Omental fat pad (tissue), 3 donors: ENCODE measurements at regions not wholly inside any gene's neighbourhood (a gene's known extent, or its start where the extent isn't known, plus 50 kb on each side); places are given as distances from the start of the nearest gene placed in this dataset.
A peak's percentile ranks its signal among the peaks of the same experiment; 100 is the strongest.

Source experiments
- ATAC-seq: fragments of 150-250 bp; one replicate; pipeline ENCODE4 v1.9.1; 2016; ENCODE audit warnings: mild to moderate bottlenecking, moderate library complexity; ENCODE audit not compliant: low FRiP score
- DNase-seq: peaks from one replicate; pipeline ENCODE4 v3.0.0-alpha.2; 2019; ENCODE audit warnings: low spot score
- TF ChIP-seq, protein P1 (sequence below), 3 donors: fragments of 450-650 bp; IDR thresholded peaks; one replicate each; pipeline ENCODE4 v1.5.1; 2016 to 2017; ENCODE audit warnings: antibody characterized with exemption in 3 of 3, mild to moderate bottlenecking in 3 of 3, moderate library complexity in 2 of 3

GRCh38 chr13:47326061-47326460 is 429.2 kb upstream of the HTR2A start:
- ATAC-seq (no peak), DNase-seq (no peak)
- TF ChIP-seq, protein P1, sequence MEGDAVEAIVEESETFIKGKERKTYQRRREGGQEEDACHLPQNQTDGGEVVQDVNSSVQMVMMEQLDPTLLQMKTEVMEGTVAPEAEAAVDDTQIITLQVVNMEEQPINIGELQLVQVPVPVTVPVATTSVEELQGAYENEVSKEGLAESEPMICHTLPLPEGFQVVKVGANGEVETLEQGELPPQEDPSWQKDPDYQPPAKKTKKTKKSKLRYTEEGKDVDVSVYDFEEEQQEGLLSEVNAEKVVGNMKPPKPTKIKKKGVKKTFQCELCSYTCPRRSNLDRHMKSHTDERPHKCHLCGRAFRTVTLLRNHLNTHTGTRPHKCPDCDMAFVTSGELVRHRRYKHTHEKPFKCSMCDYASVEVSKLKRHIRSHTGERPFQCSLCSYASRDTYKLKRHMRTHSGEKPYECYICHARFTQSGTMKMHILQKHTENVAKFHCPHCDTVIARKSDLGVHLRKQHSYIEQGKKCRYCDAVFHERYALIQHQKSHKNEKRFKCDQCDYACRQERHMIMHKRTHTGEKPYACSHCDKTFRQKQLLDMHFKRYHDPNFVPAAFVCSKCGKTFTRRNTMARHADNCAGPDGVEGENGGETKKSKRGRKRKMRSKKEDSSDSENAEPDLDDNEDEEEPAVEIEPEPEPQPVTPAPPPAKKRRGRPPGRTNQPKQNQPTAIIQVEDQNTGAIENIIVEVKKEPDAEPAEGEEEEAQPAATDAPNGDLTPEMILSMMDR (IDR thresholded peaks at IDR 0.05) = no peak

- TF ChIP-seq, protein P1 (IDR thresholded peaks at IDR 0.05) = no peak
- ATAC-seq (no peak), DNase-seq (no peak)
These were observed 420.5 kb upstream of the HTR2A start for GRCh38 chr13:47317356-47317755.

GRCh38 chr13:47310401-47310800 is 413.5 kb upstream of the HTR2A start:
- ATAC-seq (no peak), DNase-seq (no peak)
- TF ChIP-seq, protein P1 (IDR thresholded peaks at IDR 0.05) = no peak

- TF ChIP-seq, protein P1 (IDR thresholded peaks at IDR 0.05) = no peak
- ATAC-seq (no peak), DNase-seq (no peak)
These were observed 410.1 kb upstream of the HTR2A start for GRCh38 chr13:47306991-47307390.

DNA sequence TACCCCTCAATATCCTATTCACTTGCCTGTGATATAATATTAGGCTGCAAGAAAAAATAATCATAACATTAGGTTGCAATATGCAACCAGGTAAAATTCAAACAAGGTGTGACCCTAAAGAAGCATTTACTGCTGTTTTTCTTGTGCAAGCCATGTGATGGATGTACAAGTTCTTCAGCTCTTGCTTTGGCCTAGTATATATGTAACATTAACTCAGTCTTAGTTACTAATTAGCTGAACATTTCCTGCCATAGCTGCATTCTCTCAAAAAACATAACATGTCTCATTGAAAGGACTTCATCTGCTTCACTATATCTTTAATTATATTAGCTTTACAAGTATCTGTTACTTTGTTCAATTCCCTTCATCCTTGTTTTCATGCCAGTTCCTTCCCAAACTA is 406.8 kb upstream of the HTR2A start:
- ATAC-seq (no peak), DNase-seq (no peak)
- TF ChIP-seq, protein P1 (IDR thresholded peaks at IDR 0.05) = no peak

DNA sequence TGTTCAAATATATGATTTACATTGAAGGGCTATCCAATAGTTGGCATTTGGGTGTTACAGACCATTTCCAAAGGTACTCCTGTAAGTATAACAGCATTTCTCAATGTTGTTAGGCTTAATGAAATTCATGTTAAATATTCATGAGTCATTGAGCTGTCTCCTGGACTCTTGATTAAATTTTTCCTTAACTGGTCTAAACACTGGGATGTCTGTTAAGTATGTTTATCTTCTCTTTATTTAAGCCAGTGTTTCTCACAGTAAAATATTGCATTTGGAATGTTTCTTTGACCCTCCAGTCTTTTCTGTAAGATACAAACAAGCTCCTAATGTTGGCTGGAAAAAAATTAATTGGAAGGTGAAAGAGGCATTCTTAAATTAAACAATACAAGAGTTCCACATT is 402.5 kb upstream of the HTR2A start:
- ATAC-seq (peak; percentile 77), DNase-seq (no peak)
- TF ChIP-seq, protein P1 (IDR thresholded peaks at IDR 0.05) = no peak

DNA sequence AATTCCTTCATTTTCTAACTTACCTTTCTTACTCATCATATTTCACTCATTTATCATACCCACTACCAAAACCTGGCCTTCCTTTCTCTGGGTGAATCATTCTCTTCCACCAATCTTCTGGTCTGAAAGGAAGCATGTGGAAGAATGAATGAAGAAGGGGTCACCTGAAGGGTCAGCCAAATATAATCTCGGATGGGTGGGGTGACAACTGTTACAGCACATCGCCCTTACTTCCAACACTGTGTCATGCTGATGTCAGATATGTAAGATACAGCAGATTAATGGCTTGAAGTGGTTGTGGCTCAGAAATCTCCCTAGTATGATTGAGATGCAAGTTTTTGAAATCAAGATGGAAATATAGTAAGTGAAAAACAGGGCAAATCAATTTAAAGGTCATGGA is 401.7 kb upstream of the HTR2A start:
- TF ChIP-seq, protein P1 (IDR thresholded peaks at IDR 0.05) = no peak
- DNase-seq (no peak), ATAC-seq (peak; percentile 73)
